HEK293 (cell line): ENCODE measurements at regions not wholly inside any gene's neighbourhood (a gene's known extent, or its start where the extent isn't known, plus 50 kb on each side); places are given as distances from the start of the nearest gene placed in this dataset.

Source experiments
- CTCF ChIP-seq: fragments of 450-650 bp; formaldehyde crosslinking; IDR thresholded peaks from 2 replicates; pipeline ENCODE4 v1.5.1; 2016; ENCODE audit warnings: missing biosample characterization, missing genetic modification characterization
- ELK4 ChIP-seq: IDR thresholded peaks from 2 replicates; pipeline ENCODE4 v1.6.1; 2011; ENCODE audit warnings: mild to moderate bottlenecking, low read depth, low read length, borderline replicate concordance
- PRDM1 ChIP-seq: fragments of 450-650 bp; formaldehyde crosslinking; IDR thresholded peaks from 2 replicates; pipeline ENCODE4; 2016; ENCODE audit warnings: missing biosample characterization, missing genetic modification characterization
- SCRT1 ChIP-seq: fragments of 450-650 bp; formaldehyde crosslinking; IDR thresholded peaks from 2 replicates; pipeline ENCODE4 v1.5.1; 2016; ENCODE audit warnings: missing biosample characterization, missing genetic modification characterization, borderline replicate concordance
- ZBTB49 ChIP-seq: fragments of 450-650 bp; formaldehyde crosslinking; IDR thresholded peaks from 2 replicates; pipeline ENCODE4 v1.5.1; 2016; ENCODE audit warnings: missing biosample characterization, missing genetic modification characterization, low read depth
- ZBTB7A ChIP-seq: fragments of 450-650 bp; formaldehyde crosslinking; IDR thresholded peaks from 2 replicates; pipeline ENCODE4 v1.5.1; 2016; ENCODE audit warnings: low read depth, missing biosample characterization, missing genetic modification characterization
- ZFP3 ChIP-seq: fragments of 450-650 bp; formaldehyde crosslinking; IDR thresholded peaks from 2 replicates; pipeline ENCODE4 v1.5.1; 2016; ENCODE audit warnings: low read depth, missing biosample characterization, missing genetic modification characterization
- ZFP41 ChIP-seq: fragments of 450-650 bp; formaldehyde crosslinking; IDR thresholded peaks from 2 replicates; pipeline ENCODE4 v1.5.1; 2016; ENCODE audit warnings: missing biosample characterization, missing genetic modification characterization, borderline replicate concordance
- ZNF140 ChIP-seq: fragments of 450-650 bp; formaldehyde crosslinking; IDR thresholded peaks from 2 replicates; pipeline ENCODE4 v1.5.1; 2016; ENCODE audit warnings: missing biosample characterization, missing genetic modification characterization
- ZNF610 ChIP-seq: fragments of 450-650 bp; formaldehyde crosslinking; IDR thresholded peaks from 2 replicates; pipeline ENCODE4 v1.5.1; 2016; ENCODE audit warnings: missing biosample characterization, missing genetic modification characterization, borderline replicate concordance
- ZSCAN23 ChIP-seq: fragments of 450-650 bp; formaldehyde crosslinking; IDR thresholded peaks from 2 replicates; pipeline ENCODE4 v1.5.1; 2016; ENCODE audit warnings: missing biosample characterization, missing genetic modification characterization

- TF ChIP-seq CTCF (tag by site-specific recombination) (no peak), ZBTB7A (tag by site-specific recombination) (no peak), ELK4 (no peak), PRDM1 (tag by site-specific recombination) (no peak), SCRT1 (tag by site-specific recombination) (no peak), ZBTB49 (no peak), ZNF610 (tag by site-specific recombination) (no peak), ZFP41 (tag by site-specific recombination) (no peak), ZNF140 (tag by site-specific recombination) (no peak), ZSCAN23 (tag by site-specific recombination) (no peak), ZFP3 (tag by site-specific recombination) (no peak)
Observed at GRCh38 chr18:79600596-79600995, 79.0 kb upstream of the CTDP1 start.
